ENCODE measurements at regions not wholly inside any gene's neighbourhood (a gene's known extent, or its start where the extent isn't known, plus 50 kb on each side); places are given as distances from the start of the nearest gene placed in this dataset.
"Not testable (repeated sequence)": the region's sequence is repeated elsewhere in the genome, so short reads cannot be mapped to it uniquely, and the experiment has no call there.

DNA sequence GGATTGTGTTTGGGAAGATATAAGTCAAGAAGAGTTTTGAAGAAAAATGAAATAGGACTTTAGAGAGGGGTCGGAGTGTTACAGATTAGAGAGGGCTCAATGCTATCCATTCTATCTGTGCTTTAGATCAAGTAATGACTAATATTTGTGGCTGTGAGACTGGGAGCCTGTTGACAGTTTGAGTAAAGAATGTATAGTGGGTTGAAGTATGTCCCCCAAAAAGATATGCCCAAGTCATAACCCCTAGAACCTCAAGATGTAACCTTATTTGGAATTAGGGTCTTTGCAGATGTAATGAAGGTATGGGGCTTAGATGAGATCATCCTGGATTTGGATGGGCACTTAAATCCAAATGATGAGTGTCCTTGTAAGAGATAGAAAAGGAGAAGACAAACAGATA lies 55.3 kb upstream of the SERPINE2 start:
- H3K27me3 ChIP-seq (ENCODE audit: control insufficient read depth, insufficient read depth, low read length): no peaks in the 10 kb centered on the region
- no peaks in the 10 kb centered on the region for H4K20me1 ChIP-seq (ENCODE audit: control insufficient read depth, extremely low read depth, insufficient read depth, low read length)
- no peak overlapping the region for H3K4me3 ChIP-seq (replicated peaks in 1 of 4; ENCODE audit: control extremely low read depth in 1 of 4, insufficient read depth in 1 of 4, low read depth in 3 of 4, low read length in 4 of 4)
- TF ChIP-seq EZH2 (IDR thresholded peaks at IDR 0.05; ENCODE audit: low read length, missing control alignments): no peak
- TF ChIP-seq, protein P1, sequence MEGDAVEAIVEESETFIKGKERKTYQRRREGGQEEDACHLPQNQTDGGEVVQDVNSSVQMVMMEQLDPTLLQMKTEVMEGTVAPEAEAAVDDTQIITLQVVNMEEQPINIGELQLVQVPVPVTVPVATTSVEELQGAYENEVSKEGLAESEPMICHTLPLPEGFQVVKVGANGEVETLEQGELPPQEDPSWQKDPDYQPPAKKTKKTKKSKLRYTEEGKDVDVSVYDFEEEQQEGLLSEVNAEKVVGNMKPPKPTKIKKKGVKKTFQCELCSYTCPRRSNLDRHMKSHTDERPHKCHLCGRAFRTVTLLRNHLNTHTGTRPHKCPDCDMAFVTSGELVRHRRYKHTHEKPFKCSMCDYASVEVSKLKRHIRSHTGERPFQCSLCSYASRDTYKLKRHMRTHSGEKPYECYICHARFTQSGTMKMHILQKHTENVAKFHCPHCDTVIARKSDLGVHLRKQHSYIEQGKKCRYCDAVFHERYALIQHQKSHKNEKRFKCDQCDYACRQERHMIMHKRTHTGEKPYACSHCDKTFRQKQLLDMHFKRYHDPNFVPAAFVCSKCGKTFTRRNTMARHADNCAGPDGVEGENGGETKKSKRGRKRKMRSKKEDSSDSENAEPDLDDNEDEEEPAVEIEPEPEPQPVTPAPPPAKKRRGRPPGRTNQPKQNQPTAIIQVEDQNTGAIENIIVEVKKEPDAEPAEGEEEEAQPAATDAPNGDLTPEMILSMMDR (conservative IDR thresholded peaks at IDR 0.05 in 1 of 2, IDR thresholded peaks at IDR 0.05 in 1 of 2; ENCODE audit: low read depth in 1 of 2, low read length in 2 of 2): no peak
- H3K9ac ChIP-seq (ENCODE audit: insufficient read depth, low read length): no peak overlapping the region
- no peaks in the 10 kb centered on the region for H3K4me1 ChIP-seq (ENCODE audit: control insufficient read depth, extremely low read depth, insufficient read depth, low read length)
- no peak overlapping the region for H3K27ac ChIP-seq (ENCODE audit: insufficient read depth, low read length)
- H3K79me2 ChIP-seq (ENCODE audit: control insufficient read depth, insufficient read depth, low read length): no peaks in the 10 kb centered on the region
- no peak overlapping the region for H2AFZ ChIP-seq (ENCODE audit: low read length)
- DNase-seq (ENCODE audit: low read depth in 2 of 2): no peak
- H3K9me3 ChIP-seq (ENCODE audit: control insufficient read depth, insufficient read depth, low read depth, low read length): no peaks in the 10 kb centered on the region
- H3K36me3 ChIP-seq (ENCODE audit: control insufficient read depth, insufficient read depth, low read length): no peaks in the 10 kb centered on the region
- H3K4me2 ChIP-seq (ENCODE audit: extremely low read depth, insufficient read depth, low read length): no peak overlapping the region

DNA sequence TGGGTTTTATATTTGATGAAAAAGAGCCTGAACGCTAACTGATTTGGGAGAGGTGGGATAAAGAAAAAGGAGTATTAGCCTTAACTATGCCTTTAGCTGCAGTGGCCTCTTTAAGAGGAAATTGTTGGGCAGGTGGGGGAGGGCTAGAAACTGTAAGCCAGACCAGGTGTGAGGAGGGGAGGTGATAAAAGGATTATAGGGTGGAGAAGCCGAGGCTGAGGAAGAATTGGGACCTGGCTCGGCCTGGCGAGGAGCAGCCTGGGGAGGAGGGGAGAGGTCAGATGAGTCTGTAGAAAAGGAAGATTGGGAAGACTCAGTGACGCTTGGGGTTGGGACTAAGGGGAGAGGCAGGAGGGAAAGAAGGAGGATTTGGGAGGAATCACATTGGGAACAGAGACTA lies 52.6 kb upstream of the SERPINE2 start:
- not testable (repeated sequence) for H4K20me1 ChIP-seq (ENCODE audit: control insufficient read depth, extremely low read depth, insufficient read depth, low read length); H3K79me2 ChIP-seq (ENCODE audit: control insufficient read depth, insufficient read depth, low read length); H3K36me3 ChIP-seq (ENCODE audit: control insufficient read depth, insufficient read depth, low read length); H3K27ac ChIP-seq (ENCODE audit: insufficient read depth, low read length); H3K4me1 ChIP-seq (ENCODE audit: control insufficient read depth, extremely low read depth, insufficient read depth, low read length); H2AFZ ChIP-seq (ENCODE audit: low read length); H3K4me2 ChIP-seq (ENCODE audit: extremely low read depth, insufficient read depth, low read length); DNase-seq (ENCODE audit: low read depth in 2 of 2); H3K9me3 ChIP-seq (ENCODE audit: control insufficient read depth, insufficient read depth, low read depth, low read length); H3K9ac ChIP-seq (ENCODE audit: insufficient read depth, low read length); H3K27me3 ChIP-seq (ENCODE audit: control insufficient read depth, insufficient read depth, low read length); H3K4me3 ChIP-seq (replicated peaks in 1 of 4; ENCODE audit: control extremely low read depth in 1 of 4, insufficient read depth in 1 of 4, low read depth in 3 of 4, low read length in 4 of 4)

DNA sequence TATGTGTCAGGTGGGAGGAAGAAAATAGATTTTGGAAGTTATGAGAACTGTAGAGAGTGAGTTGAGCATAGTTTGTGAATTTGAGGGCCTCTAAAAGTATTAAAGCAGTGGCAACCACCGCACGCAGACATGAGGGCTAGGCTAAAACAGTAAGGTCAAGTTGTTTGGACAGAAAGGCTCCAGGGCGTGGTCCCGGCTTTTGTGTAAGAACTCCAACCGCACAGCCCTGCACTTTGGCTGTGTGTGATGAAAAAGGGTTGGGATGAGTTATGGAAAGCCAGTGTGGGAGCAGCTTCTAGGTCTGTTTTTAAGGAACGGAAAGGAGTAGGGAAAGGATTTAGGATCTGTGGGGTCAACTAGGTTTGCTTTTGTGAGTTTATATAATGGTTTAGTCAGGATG lies 50.5 kb upstream of the SERPINE2 start:
- DNase-seq (ENCODE audit: low read depth in 2 of 2): not testable (repeated sequence)

More for the DNA sequence above, 50.5 kb upstream of the SERPINE2 start:
- peaks cover 11% of the 10 kb centered on the region for H3K4me1 ChIP-seq (ENCODE audit: control insufficient read depth, extremely low read depth, insufficient read depth, low read length)
- not testable (repeated sequence) for H3K27me3 ChIP-seq (ENCODE audit: control insufficient read depth, insufficient read depth, low read length); H3K79me2 ChIP-seq (ENCODE audit: control insufficient read depth, insufficient read depth, low read length); H3K4me3 ChIP-seq (replicated peaks in 1 of 4; ENCODE audit: control extremely low read depth in 1 of 4, insufficient read depth in 1 of 4, low read depth in 3 of 4, low read length in 4 of 4); H3K27ac ChIP-seq (ENCODE audit: insufficient read depth, low read length); H4K20me1 ChIP-seq (ENCODE audit: control insufficient read depth, extremely low read depth, insufficient read depth, low read length); H3K4me2 ChIP-seq (ENCODE audit: extremely low read depth, insufficient read depth, low read length); H3K36me3 ChIP-seq (ENCODE audit: control insufficient read depth, insufficient read depth, low read length); H2AFZ ChIP-seq (ENCODE audit: low read length); H3K9ac ChIP-seq (ENCODE audit: insufficient read depth, low read length); H3K9me3 ChIP-seq (ENCODE audit: control insufficient read depth, insufficient read depth, low read depth, low read length)

All from fibroblast of lung (primary cell).